HL-60 (cell line): ENCODE measurements at regions not wholly inside any gene's neighbourhood (a gene's known extent, or its start where the extent isn't known, plus 50 kb on each side); places are given as distances from the start of the nearest gene placed in this dataset.

Experiments used
- GABPA ChIP-seq: IDR thresholded peaks from 2 replicates; pipeline ENCODE4 v1.6.1; 2012; ENCODE audit warnings: low read depth
- POLR2AphosphoS5 ChIP-seq: IDR thresholded peaks from 2 replicates; pipeline ENCODE4 v1.6.1; 2012; ENCODE audit warnings: low read depth
- SPI1 ChIP-seq: IDR thresholded peaks from 2 replicates; pipeline ENCODE4 v1.6.1; 2012; ENCODE audit warnings: low read depth, mild to moderate bottlenecking, borderline replicate concordance
- TF ChIP-seq, protein P1 (sequence below): IDR thresholded peaks from one replicate; pipeline ENCODE4 v1.5.1; 2011; ENCODE audit warnings: low read length, control low read depth, inconsistent platforms; ENCODE audit not compliant: insufficient read depth
- TF ChIP-seq, protein P2 (sequence below): IDR thresholded peaks from 2 replicates; pipeline ENCODE4 v1.6.1; 2012; ENCODE audit warnings: low read depth; ENCODE audit not compliant: insufficient replicate concordance

DNA sequence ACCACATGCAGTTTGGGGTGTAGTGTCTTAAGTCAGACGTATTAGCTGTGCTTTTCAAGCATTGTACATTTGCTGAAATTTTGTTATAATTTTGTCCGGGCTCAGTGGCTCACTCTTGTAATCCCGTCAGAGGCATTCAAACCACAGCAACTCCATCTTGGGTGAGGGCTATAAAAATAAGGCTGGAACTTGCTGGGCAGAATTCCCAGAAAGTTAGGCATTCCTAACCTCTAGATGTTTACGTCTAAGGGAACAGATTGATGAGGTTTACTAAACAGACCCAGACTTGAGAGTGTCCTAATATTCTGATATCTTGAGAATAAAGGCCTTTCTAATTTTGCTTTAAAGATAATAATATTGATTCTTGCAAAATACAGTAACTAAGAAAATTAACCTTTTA lies 957.8 kb downstream of the NXPH1 start:
- TF ChIP-seq, protein P1, sequence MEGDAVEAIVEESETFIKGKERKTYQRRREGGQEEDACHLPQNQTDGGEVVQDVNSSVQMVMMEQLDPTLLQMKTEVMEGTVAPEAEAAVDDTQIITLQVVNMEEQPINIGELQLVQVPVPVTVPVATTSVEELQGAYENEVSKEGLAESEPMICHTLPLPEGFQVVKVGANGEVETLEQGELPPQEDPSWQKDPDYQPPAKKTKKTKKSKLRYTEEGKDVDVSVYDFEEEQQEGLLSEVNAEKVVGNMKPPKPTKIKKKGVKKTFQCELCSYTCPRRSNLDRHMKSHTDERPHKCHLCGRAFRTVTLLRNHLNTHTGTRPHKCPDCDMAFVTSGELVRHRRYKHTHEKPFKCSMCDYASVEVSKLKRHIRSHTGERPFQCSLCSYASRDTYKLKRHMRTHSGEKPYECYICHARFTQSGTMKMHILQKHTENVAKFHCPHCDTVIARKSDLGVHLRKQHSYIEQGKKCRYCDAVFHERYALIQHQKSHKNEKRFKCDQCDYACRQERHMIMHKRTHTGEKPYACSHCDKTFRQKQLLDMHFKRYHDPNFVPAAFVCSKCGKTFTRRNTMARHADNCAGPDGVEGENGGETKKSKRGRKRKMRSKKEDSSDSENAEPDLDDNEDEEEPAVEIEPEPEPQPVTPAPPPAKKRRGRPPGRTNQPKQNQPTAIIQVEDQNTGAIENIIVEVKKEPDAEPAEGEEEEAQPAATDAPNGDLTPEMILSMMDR = no peak
- TF ChIP-seq, protein P2, sequence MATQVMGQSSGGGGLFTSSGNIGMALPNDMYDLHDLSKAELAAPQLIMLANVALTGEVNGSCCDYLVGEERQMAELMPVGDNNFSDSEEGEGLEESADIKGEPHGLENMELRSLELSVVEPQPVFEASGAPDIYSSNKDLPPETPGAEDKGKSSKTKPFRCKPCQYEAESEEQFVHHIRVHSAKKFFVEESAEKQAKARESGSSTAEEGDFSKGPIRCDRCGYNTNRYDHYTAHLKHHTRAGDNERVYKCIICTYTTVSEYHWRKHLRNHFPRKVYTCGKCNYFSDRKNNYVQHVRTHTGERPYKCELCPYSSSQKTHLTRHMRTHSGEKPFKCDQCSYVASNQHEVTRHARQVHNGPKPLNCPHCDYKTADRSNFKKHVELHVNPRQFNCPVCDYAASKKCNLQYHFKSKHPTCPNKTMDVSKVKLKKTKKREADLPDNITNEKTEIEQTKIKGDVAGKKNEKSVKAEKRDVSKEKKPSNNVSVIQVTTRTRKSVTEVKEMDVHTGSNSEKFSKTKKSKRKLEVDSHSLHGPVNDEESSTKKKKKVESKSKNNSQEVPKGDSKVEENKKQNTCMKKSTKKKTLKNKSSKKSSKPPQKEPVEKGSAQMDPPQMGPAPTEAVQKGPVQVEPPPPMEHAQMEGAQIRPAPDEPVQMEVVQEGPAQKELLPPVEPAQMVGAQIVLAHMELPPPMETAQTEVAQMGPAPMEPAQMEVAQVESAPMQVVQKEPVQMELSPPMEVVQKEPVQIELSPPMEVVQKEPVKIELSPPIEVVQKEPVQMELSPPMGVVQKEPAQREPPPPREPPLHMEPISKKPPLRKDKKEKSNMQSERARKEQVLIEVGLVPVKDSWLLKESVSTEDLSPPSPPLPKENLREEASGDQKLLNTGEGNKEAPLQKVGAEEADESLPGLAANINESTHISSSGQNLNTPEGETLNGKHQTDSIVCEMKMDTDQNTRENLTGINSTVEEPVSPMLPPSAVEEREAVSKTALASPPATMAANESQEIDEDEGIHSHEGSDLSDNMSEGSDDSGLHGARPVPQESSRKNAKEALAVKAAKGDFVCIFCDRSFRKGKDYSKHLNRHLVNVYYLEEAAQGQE = no peak
- no peak for TF ChIP-seq POLR2AphosphoS5
- TF ChIP-seq SPI1 = no peak
- TF ChIP-seq GABPA = no peak
